SH-SY5Y (cell line): ENCODE measurements at regions not wholly inside any gene's neighbourhood (a gene's known extent, or its start where the extent isn't known, plus 50 kb on each side); places are given as distances from the start of the nearest gene placed in this dataset.

Experiments used
- GATA2 ChIP-seq: IDR thresholded peaks from 2 replicates; pipeline ENCODE4 v1.6.1; 2011; ENCODE audit warnings: mild to moderate bottlenecking, low read depth, low read length
- GATA3 ChIP-seq: IDR thresholded peaks from 2 replicates; pipeline ENCODE4 v1.6.1; 2011; ENCODE audit warnings: low read depth, mild to moderate bottlenecking, low read length, moderate library complexity

- TF ChIP-seq GATA3 = no peak
- TF ChIP-seq GATA2 = no peak
These were observed 111.7 kb upstream of the FOXF1 start for GRCh38 chr16:86398622-86399021.
